ENCODE measurements at regions not wholly inside any gene's neighbourhood (a gene's known extent, or its start where the extent isn't known, plus 50 kb on each side); places are given as distances from the start of the nearest gene placed in this dataset.
A peak's percentile ranks its signal among the peaks of the same experiment; 100 is the strongest.

DNA sequence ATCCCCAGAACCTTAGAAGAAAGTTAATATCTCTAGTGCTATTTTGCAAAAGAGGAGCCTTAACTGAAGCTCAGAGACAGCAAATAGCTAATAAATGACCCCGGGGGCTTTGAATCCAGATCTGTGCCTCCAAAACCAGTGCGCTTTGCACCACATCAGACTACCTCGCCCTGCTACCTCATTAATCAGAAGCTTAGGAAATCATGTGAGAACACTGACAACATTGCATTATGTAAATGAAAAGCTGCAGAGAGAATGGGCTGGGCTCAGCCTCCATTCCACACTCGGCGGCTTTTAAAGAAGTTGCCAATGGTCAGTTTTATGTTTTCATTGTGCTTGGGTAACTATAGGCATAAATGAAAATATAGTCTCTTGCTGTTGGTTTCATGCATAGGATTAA is 54.0 kb upstream of the STMND1 start:
- intact Hi-C loops (cut with DNase I; ENCODE audit: low total_unique reads) (no loop called here), in situ Hi-C loops (cut with MboI; ENCODE audit: low pct_ligation_motif_present in 1 of 4, low pct_unique_long_range_greater_than_20kb in 1 of 4, low sequenced_read_pairs in 3 of 4) (no loop called here)
- H3K27me3 ChIP-seq: peaks cover 6% of the 10 kb centered on the region
- no peak for DNase-seq
- no peaks in the 10 kb centered on the region for H3K9me3 ChIP-seq
- H3K4me3 ChIP-seq: no peak overlapping the region
- WGBS, 2 donors (ENCODE audit: low coverage in 1 of 2): 95% methylated on average over 5 of the region's 5 CpGs
- TF ChIP-seq POLR2AphosphoS5 (IDR thresholded peaks at IDR 0.05): no peak
- no peak for TF ChIP-seq POLR2A (IDR thresholded peaks at IDR 0.05)
- no peak for TF ChIP-seq EP300 (IDR thresholded peaks at IDR 0.05; ENCODE audit: low read depth)
- TF ChIP-seq CTCF (IDR thresholded peaks at IDR 0.05): no peak
- H3K36me3 ChIP-seq: no peaks in the 10 kb centered on the region
- no peak overlapping the region for H3K27ac ChIP-seq
- peaks cover 0 to 9% (median 2%) of the 10 kb centered on the region in 4 donors for H3K4me1 ChIP-seq

DNA sequence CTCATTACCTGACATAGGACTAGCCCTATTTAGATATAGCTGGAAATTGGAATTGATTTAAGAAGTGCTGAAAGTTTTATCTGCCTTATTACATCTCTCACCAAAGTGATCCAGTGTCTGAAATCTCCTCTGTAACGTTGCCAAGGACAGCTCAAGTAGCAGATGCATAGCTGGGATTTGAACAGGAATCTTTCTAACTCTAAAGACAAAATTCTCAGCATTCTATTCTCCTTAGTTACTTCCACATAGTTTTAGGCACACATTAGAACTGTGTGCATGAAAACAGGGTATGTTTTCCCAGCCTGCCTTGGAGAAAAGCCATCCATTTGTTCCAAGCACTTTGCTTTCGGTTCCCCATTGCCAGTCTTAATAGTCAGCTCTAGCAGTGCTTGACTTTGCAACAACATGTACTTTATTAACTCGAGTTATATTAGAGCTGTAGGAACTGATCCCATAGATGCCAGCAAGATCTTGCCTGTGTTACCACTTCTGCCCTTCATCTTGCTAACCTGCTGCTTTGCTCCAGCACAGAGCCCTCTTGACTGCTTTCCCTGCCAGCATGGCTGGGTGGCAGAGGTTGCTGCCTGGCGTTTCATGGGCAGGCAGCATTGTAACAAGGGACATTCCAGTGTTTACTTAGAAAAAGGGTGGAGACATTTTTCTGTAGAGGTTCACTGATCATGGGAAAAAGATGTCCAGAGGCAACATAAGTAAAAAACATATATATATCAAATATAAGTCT is 56.1 kb upstream of the STMND1 start:
- DNase-seq: no peak
- intact Hi-C loops (cut with DNase I; ENCODE audit: low total_unique reads): no loop called here
- Histone ChIP-seq H3K27me3 (peaks cover 6% of the 10 kb centered on the region), H3K4me3 (no peak overlapping the region), H3K4me1 (peaks cover 0 to 15% (median 6%) of the 10 kb centered on the region in 4 donors), H3K27ac (peak overlapping the region in 2 of 4 donors; percentile 28 to 43), H3K9me3 (no peaks in the 10 kb centered on the region), H3K36me3 (no peaks in the 10 kb centered on the region)
- TF ChIP-seq CTCF (IDR thresholded peaks at IDR 0.05) (no peak), POLR2AphosphoS5 (IDR thresholded peaks at IDR 0.05) (no peak), POLR2A (IDR thresholded peaks at IDR 0.05) (no peak), EP300 (IDR thresholded peaks at IDR 0.05; ENCODE audit: low read depth) (no peak)
- 36 to 37% methylated on average over 3 to 4 of the region's 4 CpGs for WGBS, 2 donors (ENCODE audit: low coverage in 1 of 2)
- in situ Hi-C loops (cut with MboI; ENCODE audit: low pct_ligation_motif_present in 1 of 4, low pct_unique_long_range_greater_than_20kb in 1 of 4, low sequenced_read_pairs in 3 of 4): no loop called here

DNA sequence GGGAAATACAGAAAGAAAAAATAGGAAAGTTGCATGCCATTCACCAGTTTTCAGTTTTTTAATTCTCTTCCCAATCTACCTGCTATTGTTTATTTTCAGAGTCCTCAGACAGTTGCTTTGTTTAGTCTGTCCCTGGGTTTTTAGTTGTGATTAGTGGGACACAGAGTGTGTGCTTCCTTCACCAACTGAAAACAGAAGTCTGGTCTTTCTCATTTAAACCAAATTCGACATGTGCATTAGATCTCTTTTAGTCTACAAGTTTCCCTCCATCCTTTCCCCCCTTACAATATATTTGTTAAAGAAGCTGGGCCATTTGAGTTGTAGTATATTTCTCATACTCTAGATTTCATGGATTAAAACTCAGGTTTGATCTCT is 58.7 kb upstream of the STMND1 start:
- intact Hi-C loops (cut with DNase I; ENCODE audit: low total_unique reads): no loop called here
- WGBS, 2 donors (ENCODE audit: low coverage in 1 of 2): 45 to 73% methylated on average over 1 of the region's 1 CpG
- no peak for DNase-seq
- no peak overlapping the region for H3K4me3 ChIP-seq
- no peak for TF ChIP-seq EP300 (IDR thresholded peaks at IDR 0.05; ENCODE audit: low read depth)
- H3K36me3 ChIP-seq: no peaks in the 10 kb centered on the region
- H3K9me3 ChIP-seq: no peaks in the 10 kb centered on the region
- H3K4me1 ChIP-seq: peaks cover 0 to 15% (median 6%) of the 10 kb centered on the region in 4 donors
- in situ Hi-C loops (cut with MboI; ENCODE audit: low pct_ligation_motif_present in 1 of 4, low pct_unique_long_range_greater_than_20kb in 1 of 4, low sequenced_read_pairs in 3 of 4): no loop called here
- peaks cover 6% of the 10 kb centered on the region for H3K27me3 ChIP-seq
- H3K27ac ChIP-seq: peak overlapping the region in 1 of 4 donors; percentile 35

- intact Hi-C loops (cut with DNase I; ENCODE audit: low total_unique reads): no loop called here
- TF ChIP-seq POLR2AphosphoS5 (IDR thresholded peaks at IDR 0.05): no peak
- TF ChIP-seq EP300 (IDR thresholded peaks at IDR 0.05; ENCODE audit: low read depth): no peak
- TF ChIP-seq POLR2A (IDR thresholded peaks at IDR 0.05): no peak
- TF ChIP-seq CTCF (IDR thresholded peaks at IDR 0.05): peak in 4 of 5 experiments; percentile 18 to 32 (median 29)
- WGBS, 2 donors (ENCODE audit: low coverage in 1 of 2): 6 to 14% methylated on average over 4 to 5 of the region's 5 CpGs
- Histone ChIP-seq H3K36me3 (no peaks in the 10 kb centered on the region), H3K27me3 (peaks cover 6% of the 10 kb centered on the region), H3K4me1 (peaks cover 0 to 15% (median 6%) of the 10 kb centered on the region in 4 donors), H3K27ac (peak overlapping the region in 1 of 4 donors; percentile 35), H3K9me3 (no peaks in the 10 kb centered on the region), H3K4me3 (no peak overlapping the region)
- in situ Hi-C loops (cut with MboI; ENCODE audit: low pct_ligation_motif_present in 1 of 4, low pct_unique_long_range_greater_than_20kb in 1 of 4, low sequenced_read_pairs in 3 of 4): no loop called here
- DNase-seq: peak; percentile 66
These were observed 59.3 kb upstream of the STMND1 start for GRCh38 chr6:17042422-17043147.
